ENCODE measurements at regions not wholly inside any gene's neighbourhood (a gene's known extent, or its start where the extent isn't known, plus 50 kb on each side); places are given as distances from the start of the nearest gene placed in this dataset.

GRCh38 chr5:54645882-54646355 is 128.4 kb downstream of the SNX18 start:
- TF ChIP-seq POLR2A (IDR thresholded peaks at IDR 0.05), result no peak
- TF ChIP-seq CTCF (IDR thresholded peaks at IDR 0.05), result no peak

Measured in lower leg skin (tissue), 3 donors.